G401 (cell line): ENCODE measurements at regions not wholly inside any gene's neighbourhood (a gene's known extent, or its start where the extent isn't known, plus 50 kb on each side); places are given as distances from the start of the nearest gene placed in this dataset.
"Not testable (repeated sequence)": the region's sequence is repeated elsewhere in the genome, so short reads cannot be mapped to it uniquely, and the experiment has no call there.

Experiments
- DNase-seq: peaks from one replicate; pipeline ENCODE4 v3.0.0-alpha.2; 2015; ENCODE audit warnings: low spot score
- in situ Hi-C: cut with HindIII; loops from 2 replicates; pipeline ENCODE4 v1.10.0; 2016; ENCODE audit warnings: low sequenced_read_pairs, mixed read lengths

DNA sequence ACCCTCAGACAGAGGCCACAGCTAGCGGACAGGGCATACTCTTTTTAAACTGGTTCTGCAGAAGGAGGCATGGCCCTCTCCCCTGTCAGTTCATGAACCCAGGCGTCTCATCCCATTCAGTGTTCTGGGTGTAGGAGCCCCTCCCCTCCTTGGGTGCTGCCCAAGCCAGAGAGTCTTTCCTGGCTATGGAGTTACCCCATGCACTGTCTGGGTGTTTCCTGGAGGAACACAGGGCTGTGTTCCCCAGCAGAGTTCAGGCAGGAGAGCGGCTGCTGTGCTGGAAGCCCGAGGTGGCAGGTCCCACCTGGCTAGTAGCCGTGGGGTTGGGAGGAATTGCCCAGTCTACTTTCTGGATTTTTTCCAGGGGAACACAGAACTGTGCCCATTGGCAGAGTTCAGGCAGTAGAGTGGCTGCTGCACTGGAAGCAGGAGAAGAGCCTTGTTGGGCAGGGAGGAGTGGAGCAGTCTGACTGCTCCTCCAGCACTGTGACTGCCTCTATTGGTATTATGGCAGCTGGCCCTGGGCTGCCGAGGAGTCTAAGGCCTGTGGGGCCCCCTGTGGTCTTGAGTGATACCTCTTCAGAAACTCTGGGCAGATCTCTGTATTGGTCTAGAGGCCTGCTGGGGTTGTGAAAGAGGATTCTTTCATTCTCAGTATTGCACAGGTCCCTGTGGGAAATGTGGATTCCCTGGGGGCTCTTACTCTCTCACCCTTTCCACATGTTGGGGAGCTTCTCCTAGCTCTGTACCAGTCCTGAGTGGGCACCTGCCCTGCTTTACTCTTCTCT lies 168.3 kb downstream of the PCDH20 start:
- in situ Hi-C loops, result no loop called here
- no peak for DNase-seq

DNA sequence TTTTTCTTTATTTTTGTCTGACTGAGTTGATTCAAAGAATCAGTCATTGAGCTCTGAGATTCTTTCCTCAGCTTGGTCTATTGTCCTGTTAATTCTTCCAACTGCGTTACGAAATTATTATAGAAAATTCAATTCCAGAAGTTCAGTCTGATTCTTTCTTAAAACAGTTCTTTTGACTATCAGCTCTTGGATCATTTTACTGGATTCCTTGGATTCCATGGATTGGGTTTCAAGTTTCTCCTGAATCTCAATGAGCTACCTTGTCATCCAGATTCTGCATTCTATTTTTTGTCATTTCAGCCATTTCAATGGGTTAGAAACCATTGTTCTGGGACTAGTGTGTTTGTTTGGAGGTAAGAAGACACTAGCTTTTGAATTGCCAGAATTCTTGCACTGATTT lies 169.3 kb downstream of the PCDH20 start:
- in situ Hi-C loops, result no loop called here
- no peak for DNase-seq

DNA sequence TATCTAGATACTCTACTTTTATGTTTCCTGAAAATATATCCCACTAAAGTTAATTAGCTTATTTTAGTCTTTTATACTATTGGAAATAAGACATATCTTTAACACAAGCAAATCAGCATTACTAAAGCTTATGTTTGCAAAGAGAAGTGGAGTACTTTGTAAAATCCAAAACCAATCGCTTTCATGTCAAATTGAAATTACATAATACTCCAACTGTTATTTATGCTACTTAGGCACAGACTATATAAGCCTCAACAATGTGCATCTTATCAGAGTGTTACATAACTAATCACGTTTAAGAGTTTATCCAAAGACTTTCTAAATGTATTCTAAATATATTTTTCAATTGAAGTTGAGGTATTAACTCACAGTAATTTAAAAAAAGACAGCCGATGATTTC lies 200.0 kb downstream of the PCDH20 start:
- DNase-seq, result no peak
- in situ Hi-C loops, result no loop called here

DNA sequence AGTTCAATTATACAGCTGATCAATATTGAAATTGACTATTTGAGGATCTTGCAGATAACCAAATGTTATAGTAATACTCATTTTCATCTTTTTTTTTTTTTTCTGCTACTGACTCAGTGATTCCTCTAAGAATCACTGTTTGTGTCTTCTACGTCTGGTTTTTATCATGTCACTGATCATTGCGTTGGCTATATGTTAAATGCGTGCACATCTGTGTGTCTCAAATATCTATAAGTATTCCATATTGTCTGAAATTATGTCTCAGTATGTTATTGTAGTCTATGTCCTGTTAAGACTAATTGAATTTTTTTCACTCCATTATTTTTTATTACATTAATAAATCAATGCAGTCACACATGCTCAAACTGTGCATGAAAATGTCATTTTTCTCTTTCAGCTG lies 200.5 kb downstream of the PCDH20 start:
- in situ Hi-C loops, result no loop called here
- DNase-seq, result no peak

DNA sequence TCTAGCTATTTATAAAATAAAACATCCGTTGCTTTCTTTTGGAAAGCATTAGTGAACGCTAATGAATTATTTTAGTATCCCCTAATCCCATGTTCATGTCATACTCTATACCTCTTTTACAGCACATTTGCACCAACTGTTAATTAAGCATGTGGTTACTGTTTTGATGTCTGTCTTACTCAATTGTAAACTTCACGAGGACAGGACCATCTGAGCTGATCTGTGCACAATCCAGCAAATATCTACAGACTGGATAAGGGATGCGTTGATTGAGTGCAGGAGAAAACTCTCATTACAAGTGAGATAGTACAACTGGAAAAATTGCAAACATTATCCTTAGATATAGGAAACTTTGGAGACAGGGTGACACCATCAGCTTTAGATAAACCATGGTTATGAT lies 201.1 kb downstream of the PCDH20 start:
- no peak for DNase-seq
- in situ Hi-C loops, result no loop called here

DNA sequence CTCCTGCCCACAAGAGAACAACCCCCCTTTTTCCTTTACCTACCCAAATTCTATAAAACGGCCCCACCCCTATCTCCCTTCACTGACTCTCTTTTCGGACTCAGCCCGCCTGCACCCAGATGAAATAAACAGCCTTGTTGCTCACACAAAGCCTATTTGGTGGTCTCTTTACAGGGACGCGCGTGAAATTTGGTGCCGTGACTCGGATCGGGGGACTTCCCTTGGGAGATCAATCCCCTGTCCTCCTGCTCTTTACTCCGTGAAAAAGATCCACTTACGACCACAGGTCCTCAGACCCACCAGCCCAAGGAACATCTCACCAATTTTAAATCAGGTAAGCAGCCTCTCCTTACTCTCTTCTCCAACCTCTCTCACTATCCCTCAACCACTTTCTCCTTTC lies 209.8 kb downstream of the PCDH20 start:
- DNase-seq, in situ Hi-C loops: not testable (repeated sequence)

DNA sequence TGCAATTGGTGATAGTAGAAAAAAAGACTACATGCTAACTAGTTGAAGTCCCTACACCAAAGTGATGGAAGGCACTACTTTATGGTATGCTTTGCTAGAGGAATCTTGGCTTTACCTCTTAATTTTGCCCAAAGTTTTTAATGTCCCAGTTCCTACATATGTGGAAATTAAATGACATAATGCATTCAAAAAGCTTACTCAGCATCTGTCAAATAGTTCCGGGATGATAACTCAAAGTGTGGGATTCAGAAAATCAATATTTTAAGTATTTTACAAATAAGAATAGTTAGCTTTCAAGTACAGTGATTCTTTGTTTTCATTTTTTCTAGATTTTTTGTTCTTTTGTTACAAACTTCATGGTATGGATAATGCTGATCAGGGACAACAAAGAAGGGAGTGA lies 211.6 kb downstream of the PCDH20 start:
- DNase-seq, result no peak

DNA sequence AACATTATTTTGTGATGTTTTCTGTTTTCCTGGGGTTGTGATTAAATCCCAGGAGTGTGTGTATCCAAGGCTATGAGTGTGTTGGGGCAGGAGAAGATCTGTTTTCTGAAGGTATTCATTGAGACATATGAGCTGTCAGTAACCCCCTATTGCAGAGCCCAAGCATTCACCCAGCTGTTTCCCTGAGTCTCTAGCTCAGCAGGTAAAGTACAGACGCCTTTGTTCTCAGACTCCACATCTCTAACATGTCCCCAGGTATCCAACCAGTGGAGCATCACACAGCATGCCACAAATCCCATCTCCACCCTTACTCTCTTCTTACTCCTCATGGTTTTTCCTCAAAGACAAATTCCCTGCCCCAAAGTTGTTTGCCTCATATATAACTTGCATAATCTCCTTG lies 213.6 kb downstream of the PCDH20 start:
- in situ Hi-C loops, result no loop called here
- DNase-seq, result no peak

More for the DNA sequence above, 211.6 kb downstream of the PCDH20 start:
- in situ Hi-C loops, result no loop called here

DNA sequence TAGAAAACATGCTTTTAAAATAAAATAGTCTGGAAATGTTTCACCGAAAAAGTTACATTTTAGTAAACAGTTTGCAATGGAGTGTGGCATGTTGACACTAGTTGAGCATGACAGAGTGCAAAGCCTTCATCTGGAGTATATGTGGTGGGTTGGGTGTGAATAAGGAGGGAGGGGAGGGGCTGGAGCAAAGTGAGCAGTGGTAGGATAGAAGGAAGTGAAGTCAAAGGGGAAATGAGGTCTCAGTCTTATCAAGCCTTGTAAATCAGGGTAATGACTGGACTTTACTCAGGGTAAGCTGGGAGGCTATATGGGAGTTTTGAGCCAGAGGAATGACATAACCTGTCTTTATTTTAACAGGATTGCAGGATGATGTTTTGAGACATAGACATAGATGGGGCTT lies 222.8 kb downstream of the PCDH20 start:
- DNase-seq, result no peak
- in situ Hi-C loops, result no loop called here

DNA sequence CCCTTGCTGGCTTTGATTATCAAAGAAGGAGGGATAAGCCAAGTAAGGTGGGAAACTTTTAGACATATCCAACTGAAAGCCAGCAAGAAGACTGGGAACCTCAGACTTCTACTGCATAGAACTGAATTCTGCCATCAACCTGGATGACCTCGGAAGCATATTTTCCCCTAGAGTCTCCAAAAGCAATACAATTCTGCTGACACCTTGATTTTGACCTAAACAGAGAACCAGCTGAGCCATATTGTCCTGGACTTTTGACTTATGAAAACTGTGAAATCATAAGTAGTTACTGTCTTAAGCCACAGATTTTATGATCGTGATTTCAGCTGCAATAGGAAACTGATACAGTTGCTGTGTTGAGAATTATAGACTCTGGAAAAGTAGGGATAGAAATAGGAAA lies 227.6 kb downstream of the PCDH20 start:
- in situ Hi-C loops, result no loop called here
- DNase-seq, result no peak

DNA sequence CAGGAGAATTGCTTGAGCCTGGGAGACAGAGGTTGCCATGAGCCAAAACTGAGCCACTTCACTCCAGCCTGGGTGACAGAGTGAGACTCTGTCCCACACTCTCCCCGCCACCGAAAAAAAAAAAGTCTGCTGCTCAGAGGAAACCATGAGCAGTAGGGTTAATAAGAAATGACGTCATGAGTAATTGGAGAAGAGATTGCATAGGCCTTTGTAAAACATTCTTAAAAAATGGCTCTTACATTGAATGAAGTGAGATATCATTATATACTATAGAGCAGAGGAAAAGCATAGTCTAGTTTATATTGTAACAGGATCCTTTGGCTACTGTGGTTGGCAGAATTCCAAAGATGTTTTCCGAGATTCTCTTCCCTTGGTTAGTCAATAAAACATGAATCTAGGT lies 228.2 kb downstream of the PCDH20 start:
- in situ Hi-C loops, result no loop called here
- DNase-seq, result no peak

DNA sequence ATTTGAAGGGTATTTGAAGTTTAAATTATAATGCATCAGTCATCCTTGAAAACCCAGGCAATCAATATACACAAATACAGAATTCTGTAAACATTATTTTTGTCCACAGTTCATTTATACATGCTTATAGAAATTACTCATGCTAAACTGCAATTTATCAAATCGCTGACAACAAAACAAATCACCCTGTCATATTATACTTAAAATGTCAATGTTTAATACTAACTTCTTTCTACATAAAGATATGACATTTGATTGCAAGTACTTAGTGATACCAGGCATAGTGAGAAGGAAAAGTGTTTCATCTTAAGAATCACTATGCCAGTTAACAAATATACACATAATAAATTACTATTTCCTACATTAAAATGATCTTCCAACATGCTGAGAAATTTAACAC lies 232.0 kb downstream of the PCDH20 start:
- no peak for DNase-seq
- in situ Hi-C loops, result no loop called here

DNA sequence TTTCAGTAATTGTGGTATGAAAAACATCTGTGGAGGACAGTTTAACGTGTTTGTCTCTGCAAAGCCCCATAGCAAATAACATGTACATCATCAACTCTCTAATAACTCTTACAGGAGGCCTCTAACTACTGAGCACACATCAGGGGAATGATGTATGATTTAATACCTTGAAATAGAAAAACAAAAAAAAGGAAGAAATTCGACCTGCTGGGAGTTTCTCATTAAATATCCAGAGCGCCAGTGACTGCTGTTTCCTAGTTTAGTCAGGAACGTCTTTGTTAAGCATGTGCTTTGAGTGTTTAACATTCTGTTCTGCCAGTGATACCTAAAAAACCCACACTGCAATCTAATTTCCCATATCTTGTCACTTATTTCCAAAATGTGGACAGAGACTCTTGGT lies 235.4 kb downstream of the PCDH20 start:
- in situ Hi-C loops, result no loop called here
- DNase-seq, result no peak

DNA sequence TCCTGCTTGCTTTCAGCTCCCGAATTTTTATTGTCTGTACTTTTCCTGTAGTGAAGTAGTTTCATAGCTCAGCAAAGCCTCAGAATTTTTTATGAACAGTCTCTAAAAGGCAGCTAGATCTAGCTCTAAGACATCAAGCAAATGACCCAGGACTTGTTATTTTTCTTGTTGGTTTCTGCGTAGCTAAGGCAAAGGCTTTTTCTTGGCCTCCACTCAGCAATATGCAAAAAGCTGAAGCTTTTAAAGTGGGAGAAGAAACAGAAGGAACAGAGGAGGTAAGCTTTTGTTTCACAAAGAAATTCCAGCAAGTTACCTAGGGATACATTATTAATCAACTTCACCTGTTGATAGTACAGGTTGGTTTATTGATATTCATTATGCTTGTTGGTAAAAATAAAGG lies 235.9 kb downstream of the PCDH20 start:
- in situ Hi-C loops, result no loop called here
- no peak for DNase-seq

DNA sequence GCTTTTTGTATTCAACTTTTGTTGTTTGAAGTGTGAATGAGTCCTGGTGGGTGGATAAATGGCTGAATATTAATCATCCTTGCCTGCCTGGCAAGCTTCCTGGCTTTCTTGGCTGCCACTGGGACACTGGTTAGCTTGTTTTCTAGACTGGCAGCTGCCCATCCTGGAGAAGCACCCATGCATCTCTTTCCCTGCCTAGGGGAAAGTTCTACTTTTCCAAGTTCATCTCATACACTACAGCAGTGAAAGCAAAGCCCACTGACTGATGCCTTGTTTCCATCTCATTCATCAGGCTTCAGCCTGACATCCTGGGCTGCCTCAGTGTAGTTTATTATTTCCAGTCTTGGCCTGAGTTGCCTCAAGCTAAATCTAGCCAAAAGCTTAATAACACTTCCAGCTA lies 244.8 kb downstream of the PCDH20 start:
- in situ Hi-C loops, result no loop called here
- DNase-seq, result peak; percentile 21

DNA sequence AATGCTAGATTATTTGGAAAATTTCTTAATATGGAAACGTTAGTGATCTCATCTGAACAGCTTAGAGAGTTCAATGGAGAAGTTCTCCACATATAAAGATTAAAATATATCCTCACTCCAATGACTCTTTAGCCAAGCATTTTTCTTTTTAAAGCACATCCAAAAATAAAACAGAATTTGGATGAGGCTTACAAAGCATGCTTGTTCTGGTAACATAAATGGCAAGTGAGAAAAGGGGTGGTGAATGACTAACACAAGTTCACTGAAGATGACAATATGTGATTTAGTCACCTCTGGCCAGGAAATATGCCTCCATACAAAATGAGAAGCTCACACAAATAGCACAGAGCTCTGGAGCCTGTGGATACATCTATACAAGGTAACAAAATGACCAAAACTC lies 253.0 kb downstream of the PCDH20 start:
- in situ Hi-C loops, result no loop called here
- no peak for DNase-seq

DNA sequence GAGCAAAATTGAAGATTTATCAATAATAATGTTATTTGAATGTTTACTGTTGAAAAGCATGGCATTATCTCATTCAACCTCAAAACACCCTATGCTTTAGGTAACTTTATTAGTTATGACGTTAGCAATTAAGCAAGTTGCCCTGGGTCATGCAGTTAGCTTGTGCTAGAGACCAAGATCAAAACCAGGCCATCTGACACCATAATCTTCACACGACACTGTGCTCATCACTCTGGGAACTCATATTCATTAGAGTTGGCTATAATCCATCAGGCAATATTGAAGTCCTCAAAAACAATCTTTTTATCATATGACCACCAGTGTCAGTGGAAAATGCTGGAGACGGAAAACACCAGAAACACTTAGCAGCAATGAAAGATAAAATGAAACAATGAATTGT lies 253.5 kb downstream of the PCDH20 start:
- no peak for DNase-seq
- in situ Hi-C loops, result no loop called here

DNA sequence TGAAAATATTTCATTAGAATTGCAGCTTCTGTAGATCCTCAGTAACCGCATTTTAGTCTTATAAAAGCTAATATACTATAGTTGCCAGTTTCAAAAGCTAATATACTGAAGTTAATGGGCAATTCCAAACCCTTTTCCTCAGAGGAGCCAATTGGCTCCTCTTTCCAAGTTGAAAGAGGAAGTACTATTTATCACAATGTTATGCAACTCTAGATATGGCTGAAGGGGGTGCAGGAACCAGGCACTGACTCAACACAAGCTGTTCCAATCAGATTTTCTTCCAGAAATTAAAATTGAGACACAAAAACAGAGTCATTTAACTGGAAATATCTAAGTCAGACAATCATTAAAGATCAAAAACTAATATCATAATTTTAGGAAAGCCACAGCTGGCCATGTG lies 258.9 kb downstream of the PCDH20 start:
- no peak for DNase-seq
- in situ Hi-C loops, result no loop called here

DNA sequence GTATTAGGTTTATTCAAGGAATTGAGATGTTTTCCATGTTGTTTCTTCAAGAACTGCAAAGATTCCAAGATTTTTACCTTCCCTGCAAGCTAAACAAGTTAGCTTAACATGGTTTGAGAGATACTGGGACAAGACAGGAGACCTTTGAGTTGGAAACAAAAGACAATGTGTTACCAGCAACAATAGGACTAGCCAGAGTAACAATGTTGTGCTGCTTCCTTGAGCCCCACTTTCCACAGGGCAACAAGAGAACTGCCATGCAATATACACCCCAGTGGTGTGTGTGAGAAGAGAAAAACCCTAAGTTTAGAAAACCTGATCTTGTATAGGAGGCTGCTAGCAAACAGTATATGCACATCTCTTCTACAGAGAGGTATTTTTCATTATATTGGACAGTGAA lies 264.6 kb downstream of the PCDH20 start:
- in situ Hi-C loops, result no loop called here
- no peak for DNase-seq

DNA sequence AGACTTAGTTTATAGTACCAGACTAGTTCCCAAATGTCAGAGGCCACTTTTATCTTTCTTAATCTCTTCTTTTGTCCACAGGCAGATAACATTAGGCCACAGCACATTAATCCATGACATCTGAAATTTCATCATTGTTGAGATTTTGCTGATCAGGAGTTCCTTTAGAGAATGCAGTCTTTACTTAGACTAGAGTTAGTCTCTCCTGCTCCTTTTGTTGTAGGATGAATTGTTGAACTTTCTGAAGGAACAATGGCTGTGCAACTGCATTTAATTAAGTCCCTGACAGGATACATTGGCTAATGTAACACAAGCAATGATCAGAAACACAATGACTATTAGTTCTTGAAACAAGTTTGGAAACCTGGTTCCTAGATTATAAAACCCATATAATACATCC lies 266.3 kb downstream of the PCDH20 start:
- no peak for DNase-seq
- in situ Hi-C loops, result no loop called here

DNA sequence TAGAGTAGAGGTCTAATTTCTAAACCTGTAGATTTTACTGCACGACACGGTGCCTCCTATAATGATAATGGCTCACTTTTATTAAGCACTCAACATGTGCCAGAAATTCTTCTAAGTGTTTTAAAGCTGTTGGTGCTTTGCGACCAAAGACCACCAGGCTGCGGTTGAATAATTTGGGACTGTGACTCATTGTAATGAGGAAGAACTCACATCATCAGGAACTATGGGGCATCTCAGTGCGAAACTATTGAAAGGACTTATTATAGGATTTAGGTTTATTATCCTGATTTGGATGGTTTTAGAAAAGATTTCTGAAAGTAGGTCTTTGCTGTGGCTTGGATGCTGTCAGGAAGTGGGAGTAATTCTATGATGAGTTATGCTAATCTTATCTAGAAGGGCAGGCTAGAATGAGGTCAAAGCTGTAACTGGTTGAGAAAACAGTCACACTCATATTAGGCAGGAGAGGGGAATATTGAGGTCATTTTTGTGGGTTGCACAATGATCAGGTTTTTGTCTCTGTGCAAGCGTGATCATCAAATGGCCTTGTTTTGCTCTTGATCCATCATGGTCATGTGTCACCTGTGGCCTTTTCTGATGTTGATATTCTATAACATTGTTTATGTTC lies 266.8 kb downstream of the PCDH20 start:
- in situ Hi-C loops, result no loop called here
- no peak for DNase-seq
